ENCODE measurements at regions not wholly inside any gene's neighbourhood (a gene's known extent, or its start where the extent isn't known, plus 50 kb on each side); places are given as distances from the start of the nearest gene placed in this dataset.
"Not testable (repeated sequence)": the region's sequence is repeated elsewhere in the genome, so short reads cannot be mapped to it uniquely, and the experiment has no call there.

DNA sequence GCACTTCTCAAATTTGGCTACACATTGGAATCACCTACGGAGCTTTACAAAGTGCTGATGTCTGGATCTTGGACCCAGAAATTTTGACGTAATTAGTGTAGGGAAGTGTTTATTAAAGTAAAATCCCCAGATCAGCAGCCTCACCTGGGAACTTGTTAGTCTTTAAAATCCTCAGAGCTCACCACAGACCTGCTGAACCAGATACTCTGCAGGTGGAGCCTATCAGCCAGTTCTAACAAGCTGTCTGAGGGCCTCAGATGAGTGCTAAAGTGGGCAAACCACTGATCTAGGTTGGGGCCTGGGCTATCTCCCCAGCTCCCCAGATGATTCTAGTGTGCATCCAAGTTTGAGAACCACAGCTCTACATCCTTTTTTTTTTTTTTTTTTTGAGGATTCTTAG lies 436.0 kb downstream of the ETS1 start:
- no peak for DNase-seq

DNA sequence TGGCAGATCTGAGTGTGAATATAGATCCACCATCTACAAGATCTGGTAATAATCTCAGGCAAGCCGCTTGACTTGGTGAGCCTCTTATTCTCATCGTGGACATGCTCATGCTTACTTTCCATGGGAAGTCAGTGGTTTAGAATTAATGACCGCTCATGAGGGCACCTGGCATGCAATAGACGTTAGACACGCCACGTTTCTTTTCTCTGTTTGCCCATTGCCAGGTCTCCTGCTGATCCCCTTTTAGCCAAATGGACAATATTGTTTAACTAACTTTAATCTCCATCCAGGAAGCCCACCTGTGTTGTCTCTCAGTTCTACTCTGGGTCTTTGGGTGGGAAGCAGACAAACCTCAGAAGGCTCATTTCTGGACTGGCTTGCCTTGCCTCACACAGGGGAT lies 439.1 kb downstream of the ETS1 start:
- DNase-seq = no peak

DNA sequence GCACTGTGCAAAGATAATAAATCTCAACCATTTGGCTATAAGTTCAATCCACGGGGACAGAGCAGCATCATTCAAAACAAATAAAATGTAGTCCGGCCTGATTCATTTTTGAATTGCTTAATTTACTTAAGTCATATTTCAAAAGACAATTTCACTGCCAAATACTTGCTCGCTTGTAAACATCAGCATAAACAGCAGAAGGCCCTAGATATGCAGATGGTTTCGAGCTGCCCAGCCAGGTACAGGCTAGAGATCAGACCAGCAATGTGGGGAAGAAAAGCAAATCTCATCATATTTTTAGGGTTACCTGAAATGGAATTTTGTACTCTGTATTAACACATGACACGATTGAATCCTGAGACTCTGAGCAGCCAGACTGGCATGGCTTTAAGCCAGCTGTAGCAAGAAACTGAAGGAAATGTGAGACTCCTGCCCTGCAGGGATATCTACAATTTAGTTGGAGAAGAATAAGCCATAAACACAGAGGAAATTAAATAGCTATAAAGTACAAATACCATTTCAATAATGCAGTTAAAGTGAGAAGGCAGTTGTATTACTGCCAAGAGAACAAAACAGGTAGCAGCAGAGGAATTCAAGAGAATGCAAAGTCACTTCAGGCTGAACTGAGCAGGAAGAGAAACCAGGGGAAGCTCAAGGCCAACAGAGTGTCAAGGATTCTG lies 440.3 kb downstream of the ETS1 start:
- DNase-seq = no peak

DNA sequence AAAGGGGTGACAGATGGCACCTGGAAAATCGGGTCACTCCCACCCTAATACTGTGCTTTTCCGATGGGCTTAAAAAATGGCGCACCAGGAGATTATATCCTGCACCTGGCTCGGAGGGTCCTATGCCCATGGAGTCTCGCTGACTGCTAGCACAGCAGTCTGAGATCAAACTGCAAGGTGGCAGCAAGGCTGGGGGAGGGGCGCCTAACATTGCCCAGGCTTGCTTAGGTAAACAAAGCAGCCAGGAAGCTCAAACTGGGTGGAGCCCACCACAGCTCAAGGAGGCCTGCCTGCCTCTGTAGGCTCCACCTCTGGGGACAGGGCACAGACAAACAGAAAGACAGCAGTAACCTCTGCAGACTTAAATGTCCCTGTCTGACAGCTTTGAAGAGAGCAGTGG lies 447.1 kb downstream of the ETS1 start:
- not testable (repeated sequence) for DNase-seq

DNA sequence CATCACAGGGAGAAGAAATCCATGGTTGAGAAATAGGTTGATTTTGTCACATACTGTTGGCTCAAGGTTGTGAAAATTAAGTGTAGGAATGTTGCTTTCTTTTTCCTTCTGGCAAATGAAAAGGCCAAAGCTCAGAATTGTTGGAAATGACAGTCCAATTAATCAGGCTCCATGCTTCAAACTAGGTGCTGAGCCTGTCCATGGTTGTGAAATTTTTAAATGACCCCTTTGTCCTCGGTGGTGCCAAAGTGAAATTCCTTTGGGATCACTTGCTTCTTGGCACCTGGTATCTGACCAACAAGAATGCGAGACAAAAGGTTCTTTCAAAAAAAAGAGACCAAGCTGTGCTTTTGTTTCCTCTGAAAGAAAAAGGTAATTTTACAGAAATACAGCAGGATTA lies 451.9 kb downstream of the ETS1 start:
- DNase-seq = no peak

DNA sequence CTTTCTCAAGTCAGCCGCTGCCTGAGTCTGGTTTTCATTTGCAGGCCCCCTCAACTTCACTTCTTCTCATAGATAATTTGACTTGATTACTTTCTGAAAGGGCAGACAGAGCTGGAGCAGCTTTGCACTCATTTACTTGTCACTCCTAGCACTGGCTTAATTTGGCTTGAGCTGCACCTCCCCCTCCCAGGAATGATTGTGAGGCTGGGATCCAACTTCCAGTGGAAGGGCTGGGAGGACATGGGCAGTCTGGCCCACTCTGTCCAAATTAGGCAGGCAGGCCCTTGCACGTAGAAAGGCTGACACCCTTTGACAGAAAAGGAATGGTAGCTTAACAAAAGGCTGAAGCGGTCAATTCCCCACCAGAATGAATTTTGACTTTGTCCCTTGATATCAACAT lies 453.9 kb downstream of the ETS1 start:
- DNase-seq = no peak

DNA sequence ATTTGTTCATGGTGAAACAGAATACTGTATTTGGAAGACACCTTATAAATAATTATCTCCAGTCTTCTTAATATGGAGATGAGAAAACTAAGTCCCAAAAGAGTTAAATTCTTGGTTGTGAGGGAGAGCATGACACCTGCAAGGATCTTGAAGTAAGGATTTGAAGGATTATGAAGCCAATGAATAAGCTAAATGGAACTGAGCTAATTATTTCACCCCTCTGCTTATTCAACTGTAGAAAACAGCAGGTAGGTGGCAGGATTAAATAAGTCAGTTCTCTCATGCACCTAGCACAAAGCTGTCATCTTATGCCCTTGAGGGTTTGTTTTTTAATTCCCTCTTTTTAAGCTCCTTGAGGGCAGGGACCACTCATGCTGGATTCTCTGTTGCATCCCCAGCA lies 457.3 kb downstream of the ETS1 start:
- no peak for DNase-seq

DNA sequence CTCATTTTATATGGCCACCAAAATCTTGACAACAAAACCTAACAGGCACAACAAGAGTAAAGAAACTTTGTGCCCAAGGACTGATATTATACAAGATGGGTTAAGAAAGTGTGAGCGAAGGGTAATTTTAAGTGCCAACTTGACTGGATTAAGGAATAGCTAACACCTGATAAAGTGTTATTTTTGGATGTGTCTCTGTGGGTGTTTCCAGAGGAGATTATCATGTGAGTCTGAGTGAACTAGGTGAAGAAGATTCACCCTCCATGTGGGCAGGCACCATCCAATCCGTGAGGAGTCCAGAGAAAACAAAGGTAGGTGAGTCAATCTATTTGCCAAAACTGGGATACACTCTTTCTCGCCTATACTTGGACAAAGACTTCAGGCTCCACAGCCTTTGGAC lies 461.6 kb downstream of the ETS1 start:
- DNase-seq = no peak

DNA sequence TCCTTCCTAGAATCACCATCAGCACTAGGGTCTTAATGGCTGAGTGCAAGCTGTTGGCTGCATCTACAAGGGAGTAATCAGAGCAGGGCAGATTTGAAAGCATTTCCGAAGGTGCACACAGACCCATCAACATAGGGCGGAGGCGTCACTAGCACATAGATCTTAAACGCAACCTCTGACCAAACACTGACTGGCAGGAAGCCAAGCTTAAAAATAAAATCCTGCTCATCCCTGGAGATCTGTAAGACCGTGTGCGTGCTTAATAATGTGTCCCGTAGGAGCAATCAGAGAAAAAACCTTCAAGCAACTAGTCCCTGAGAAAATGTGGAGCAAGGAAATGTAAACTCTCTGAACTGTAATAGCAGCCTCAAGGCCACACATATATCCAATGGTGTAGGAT lies 470.5 kb downstream of the ETS1 start:
- DNase-seq = no peak

DNA sequence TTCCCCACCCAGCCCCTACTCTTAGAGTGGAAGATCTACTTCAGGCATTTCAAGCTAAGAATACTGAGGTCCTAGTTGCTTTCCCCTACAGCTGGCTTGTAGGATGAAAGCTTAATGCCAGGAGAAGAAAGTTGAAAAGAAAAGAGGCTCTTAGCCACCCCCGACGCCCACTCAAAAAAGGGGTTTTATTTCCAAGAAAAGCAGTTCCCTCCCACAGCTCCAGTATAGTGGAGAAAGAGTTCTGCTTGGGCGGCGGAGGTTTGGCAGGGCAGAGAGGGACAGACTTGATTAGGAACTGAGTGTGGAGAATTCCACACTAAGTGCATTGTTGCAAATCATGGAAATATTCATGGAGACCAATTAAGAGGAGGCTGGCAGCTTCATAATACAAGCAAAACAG lies 470.9 kb downstream of the ETS1 start:
- DNase-seq = no peak

DNA sequence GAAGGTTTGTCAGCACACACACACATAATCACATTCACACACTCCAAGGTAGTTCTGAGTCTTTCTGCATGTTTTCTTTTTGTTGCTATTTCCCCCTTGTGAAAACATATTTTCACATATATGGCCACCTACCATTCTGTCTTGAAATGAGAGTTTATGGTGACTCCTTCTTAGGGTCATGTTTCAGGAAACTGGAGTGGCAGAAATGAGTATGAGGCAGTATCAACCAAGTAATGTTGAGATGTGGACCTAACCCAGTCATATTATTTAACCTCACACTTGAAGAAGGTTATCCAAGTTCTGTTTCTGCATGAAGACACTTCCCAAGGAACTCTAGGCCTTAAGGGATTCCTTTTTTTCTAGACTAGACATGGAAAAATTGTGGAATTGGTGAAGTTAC lies 481.4 kb downstream of the ETS1 start:
- no peak for DNase-seq

DNA sequence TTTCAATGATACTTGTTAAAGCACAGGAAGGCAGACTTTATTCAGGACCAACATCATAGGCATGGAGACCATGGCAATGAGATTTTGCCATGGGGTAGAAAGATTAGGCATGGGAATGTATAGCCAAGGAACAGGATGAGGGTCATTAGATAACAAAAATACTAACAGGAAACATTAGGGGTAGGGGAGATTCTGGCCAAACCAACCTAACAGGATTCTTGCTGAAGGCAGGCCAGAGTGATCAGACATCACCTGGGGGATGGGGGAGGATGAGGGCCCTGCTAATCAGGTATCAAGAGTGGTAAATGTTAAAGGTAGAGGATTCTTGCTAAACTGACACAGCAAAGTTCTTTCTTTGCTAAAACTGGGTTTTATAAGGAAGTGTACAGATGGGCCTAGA lies 481.8 kb downstream of the ETS1 start:
- DNase-seq = no peak

DNA sequence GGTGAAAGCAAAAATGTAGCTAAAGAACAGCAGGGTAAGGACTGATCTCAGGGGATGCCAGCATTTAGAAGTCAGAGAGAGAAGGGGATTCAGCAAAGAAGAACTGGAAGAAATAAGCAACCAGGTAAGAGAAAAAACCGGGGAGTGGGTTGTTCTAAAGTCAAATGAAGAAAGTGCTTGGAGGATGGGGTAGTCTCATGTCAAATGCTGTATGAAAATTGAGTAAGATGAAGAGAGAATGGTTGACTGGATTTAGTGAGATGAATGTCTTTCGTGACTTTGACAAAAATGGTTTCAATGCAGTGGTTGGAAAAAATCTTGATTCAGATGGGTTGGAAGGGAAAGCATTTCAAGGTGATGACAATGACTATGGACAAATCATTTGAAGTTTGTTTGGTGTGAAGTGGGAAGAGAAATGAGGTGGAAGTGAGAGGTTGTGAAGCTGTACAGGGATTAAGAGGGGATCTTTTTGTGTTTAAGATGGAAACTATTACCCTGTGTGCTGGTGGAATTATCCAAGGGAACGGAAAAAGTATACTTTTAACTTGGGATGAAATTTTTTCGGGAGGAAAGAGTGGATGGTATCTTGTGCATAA lies 484.0 kb downstream of the ETS1 start:
- no peak for DNase-seq

DNA sequence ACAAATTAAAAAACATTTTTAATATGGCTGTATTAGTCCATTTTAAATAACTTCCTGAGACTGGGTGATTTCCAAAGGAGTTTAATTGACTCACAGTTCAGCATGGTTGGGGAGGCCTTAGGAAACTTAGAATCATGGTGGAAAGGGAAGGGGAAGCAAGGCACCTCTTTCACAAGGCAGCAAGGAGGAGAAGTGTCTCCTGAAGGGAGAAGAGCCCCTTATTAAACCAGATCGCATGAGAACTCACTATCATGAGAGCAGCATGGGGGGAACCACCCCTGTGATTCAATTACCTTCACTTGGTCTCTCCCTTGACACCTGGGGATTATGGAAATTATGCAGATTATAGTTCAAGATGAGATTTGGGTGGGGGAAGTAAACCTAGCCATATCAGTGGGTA lies 488.6 kb downstream of the ETS1 start:
- DNase-seq = no peak

DNA sequence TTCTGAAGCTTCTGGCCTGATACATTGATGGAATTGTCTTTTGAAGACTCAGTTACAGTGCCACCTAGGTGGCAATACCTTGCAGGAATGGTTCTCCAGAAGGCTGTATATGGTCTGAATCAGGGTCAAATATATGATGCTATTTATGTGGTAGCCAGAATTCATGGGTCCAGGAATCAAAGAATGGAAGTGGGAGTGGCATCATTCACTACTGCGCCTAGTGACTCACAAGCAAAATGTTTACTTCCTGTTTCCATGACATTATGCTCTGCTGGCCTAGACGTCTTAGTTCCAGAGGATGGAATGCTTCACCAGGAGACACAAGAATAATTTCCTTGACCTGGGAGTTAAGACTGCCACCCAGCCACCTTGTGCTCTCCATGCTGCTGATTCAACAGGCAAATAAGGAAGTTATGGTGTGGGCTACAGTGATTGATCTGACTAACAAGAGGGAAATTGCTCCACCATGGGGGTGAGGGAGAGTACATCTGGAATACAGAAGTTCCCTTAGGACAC lies 491.8 kb downstream of the ETS1 start:
- DNase-seq = peak; percentile 6

DNA sequence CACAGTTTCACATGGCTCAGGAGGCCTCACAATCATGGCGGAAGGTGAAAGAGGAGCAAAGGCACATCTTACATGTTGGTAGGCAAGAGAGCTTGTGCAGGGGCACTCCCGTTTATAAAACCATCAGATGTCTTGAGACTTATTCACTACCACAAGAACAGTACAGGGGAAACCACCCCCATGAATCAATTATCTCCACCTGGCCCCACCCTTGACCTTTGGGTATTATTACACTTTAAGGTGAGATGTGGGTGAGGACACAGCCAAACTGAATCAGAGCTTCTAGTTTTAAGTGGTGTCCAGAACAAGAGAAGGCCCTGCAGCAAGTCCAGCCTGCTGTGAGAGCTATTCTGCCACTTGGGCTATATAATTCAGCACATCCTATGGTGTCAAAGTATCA lies 493.7 kb downstream of the ETS1 start:
- no peak for DNase-seq

DNA sequence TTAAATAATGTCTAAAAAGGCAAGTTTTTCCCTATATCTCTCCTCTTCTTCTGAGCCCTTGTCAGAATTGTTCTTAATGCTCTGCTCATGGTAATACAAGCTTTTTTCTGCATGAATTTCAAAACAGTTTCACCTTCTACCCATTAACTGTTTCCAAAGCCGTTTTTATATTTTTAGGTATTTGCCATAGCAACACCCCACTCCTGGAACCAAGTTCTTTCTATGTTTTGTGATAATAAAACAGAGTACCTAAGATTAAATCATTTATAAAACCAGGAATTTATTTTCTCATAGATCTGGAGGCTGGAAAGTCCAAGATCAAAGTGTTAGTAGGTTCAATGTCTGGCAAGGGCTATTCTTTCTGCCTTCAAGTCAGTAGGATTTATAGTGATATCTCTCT lies 497.4 kb downstream of the ETS1 start:
- no peak for DNase-seq

DNA sequence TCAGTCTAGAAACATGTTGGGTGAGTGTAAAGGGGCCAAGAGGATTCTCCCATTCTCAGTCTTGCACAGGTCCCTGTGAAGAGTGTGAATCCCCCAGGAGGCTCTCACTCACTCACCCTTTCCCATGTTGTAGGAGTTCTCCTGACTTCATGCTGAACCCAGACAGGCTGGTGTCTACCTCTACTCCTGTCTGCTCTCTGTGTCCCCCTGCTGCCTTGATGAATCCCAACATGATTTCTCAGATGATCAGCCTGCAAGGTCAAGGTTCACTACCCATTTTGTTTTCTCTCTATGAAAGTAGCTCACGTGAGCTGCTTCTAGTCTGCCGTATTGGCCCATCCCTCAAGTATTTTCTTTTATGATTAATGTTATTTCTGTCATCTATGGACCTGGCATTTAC lies 500.6 kb downstream of the ETS1 start:
- DNase-seq = no peak

DNA sequence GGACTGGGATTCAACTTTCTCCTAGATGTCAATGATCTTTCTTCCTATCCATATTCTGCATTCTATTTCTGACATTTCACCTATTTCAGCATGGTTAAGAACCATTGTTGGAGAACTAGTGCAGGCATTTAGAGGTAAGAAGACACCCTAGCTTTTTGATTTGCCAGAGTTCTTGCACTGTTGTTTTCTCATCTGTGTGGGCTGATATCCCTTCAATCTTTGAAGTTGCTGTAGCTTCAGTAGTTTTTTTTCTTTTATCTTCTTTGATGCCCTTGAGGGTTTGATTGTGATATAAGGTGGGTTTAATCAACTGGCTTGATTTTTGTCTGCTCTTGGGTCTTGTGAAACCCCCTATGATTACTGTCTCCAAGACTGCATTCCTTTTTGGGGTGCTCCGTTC lies 502.1 kb downstream of the ETS1 start:
- DNase-seq = no peak

DNA sequence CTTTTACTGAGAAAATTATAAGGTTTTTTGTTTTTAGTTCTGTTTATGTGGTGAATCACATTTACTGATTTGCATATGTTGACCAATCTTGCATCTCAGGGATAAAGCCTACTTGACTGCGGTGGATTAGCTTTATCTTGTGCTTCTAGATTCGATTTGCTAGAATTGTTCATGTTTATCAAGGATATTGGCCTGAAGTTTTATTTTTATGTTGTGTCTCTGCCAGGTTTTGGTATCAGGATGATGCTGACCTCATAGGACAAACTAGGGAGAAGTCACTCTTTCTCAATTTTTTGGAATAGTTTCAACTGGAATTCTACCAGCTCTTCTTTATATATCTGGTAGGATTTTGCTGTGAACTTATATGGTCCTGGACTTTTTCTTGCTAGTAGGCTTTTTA lies 504.8 kb downstream of the ETS1 start:
- DNase-seq = no peak

DNA sequence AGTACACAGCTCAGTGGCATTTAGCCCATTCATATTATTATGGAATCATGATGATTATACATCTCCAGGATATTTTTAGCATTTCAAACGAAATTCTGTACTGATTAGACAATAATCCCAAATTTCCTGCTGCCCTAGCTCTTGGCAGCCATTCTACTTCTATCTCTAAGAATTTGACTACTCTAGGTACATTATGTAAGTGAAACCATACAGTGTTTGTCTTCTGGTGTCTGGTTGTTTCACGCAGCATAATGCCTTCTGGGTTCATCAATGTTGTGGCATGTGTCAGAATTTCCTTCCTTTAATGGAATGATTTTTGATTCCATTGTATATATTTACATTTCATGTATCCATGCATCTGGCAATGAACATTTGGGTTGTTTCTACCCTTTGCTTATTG lies 517.7 kb downstream of the ETS1 start:
- no peak for DNase-seq

DNA sequence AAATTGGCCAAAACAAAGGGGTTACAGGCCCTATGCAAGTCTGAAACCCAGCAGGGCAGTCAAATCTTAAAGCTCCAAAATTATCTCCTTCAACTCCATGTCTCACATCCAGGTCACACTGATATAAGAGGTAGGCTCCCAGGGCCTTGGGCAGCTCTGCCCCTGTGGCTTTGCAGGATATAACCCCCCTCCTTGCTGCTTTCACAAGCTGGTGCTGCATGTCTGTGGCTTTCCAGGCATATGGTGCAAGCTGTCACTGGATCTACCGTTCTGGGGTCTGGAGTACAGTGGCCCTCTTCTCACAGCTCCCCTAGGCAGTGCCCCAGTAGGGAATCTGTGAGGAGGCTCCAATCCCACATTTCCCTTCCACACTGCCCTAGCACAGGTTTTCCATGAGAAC lies 519.6 kb downstream of the ETS1 start:
- DNase-seq = no peak

DNA sequence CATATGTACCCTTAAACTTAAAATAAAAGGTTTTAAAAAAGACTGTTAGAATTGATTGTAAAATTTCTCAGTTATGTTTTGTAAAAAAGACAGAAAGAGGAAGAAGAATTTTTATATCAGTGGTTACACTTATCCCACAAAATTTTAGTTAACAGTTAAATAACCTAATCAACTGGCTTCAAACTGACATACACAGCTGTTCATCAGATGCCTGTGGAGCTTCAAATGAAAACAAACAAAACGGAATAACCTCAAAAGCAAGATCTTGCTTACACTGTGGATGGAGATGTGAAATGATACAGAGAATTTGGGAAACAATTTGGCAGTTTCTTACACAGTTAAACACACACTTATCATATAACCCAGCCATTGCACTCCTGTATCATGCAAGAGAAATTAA lies 521.0 kb downstream of the ETS1 start:
- DNase-seq = peak; percentile 38

DNA sequence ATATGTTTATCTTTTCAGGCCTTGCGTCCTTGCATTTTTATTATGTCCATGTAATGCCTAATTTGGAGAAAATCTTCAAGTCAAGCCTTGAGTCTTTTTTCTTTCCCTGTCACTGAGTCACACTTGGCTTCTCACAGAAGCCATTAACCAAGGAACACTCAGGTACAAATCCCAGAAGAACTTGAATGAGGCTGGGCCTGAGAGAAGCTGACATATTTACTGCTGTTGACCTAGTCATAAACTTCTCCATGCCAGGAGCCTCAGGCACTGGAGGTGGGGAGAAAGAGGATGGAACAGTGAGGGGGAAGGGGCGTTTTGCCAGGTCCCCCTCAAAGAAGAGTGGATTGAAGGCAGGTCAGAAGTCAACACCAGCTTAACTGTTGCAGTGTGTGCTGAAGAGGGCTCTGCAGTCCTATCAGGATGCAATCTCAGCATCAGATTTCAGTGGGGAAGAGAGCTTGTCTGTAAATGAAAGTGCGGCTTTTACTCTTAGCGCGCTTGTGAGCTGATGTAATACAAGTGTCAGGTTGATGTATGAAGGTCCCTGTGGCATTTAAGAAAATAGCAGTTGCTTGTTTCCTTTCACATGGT lies 526.0 kb downstream of the ETS1 start:
- DNase-seq = peak; percentile 16

All from hematopoietic multipotent progenitor cell treated with erythropoietin and hydrocortisone succinate and interleukin-3 and kit ligand, for 6 days (in vitro differentiated cells).